Activated naive CD4-positive, alpha-beta T cell (primary cell): ENCODE measurements at regions not wholly inside any gene's neighbourhood (a gene's known extent, or its start where the extent isn't known, plus 50 kb on each side); places are given as distances from the start of the nearest gene placed in this dataset.
"Not testable (repeated sequence)": the region's sequence is repeated elsewhere in the genome, so short reads cannot be mapped to it uniquely, and the experiment has no call there.

Source experiments
- DNase-seq, 4 experiments: peaks; one replicate each; lab custom pipeline; 2025; lab: John Stamatoyannopoulos, UW

- no peak for DNase-seq
Measured at GRCh38 chr12:61574339-61574738, 685.9 kb upstream of the USP15 start.

GRCh38 chr12:61584943-61585342 is 675.3 kb upstream of the USP15 start:
- DNase-seq: no peak

GRCh38 chr12:61590864-61591263 is 669.3 kb upstream of the USP15 start:
- not testable (repeated sequence) for DNase-seq

GRCh38 chr12:61610143-61610542 is 650.1 kb upstream of the USP15 start:
- DNase-seq: no peak

- no peak for DNase-seq
Measured at GRCh38 chr12:61629702-61630101, 630.5 kb upstream of the USP15 start.

- no peak for DNase-seq
Measured at GRCh38 chr12:61646639-61647038, 613.6 kb upstream of the USP15 start.

- DNase-seq: no peak
Measured at GRCh38 chr12:61647566-61647965, 612.6 kb upstream of the USP15 start.

- no peak for DNase-seq
Measured at GRCh38 chr12:61652265-61652664, 607.9 kb upstream of the USP15 start.

- no peak for DNase-seq
Measured at GRCh38 chr12:61654698-61655097, 605.5 kb upstream of the USP15 start.

- no peak for DNase-seq
Measured at GRCh38 chr12:61655241-61655640, 605.0 kb upstream of the USP15 start.

GRCh38 chr12:61667676-61668075 is 592.5 kb upstream of the USP15 start:
- no peak for DNase-seq

GRCh38 chr12:61676520-61676919 is 583.7 kb upstream of the USP15 start:
- DNase-seq: no peak

- DNase-seq: no peak
Measured at GRCh38 chr12:61687407-61687806, 572.8 kb upstream of the USP15 start.

GRCh38 chr12:61694214-61694613 is 566.0 kb upstream of the USP15 start:
- no peak for DNase-seq

GRCh38 chr12:61701471-61701870 is 558.7 kb upstream of the USP15 start:
- no peak for DNase-seq

GRCh38 chr12:61706783-61707182 is 553.4 kb upstream of the USP15 start:
- DNase-seq: no peak

- DNase-seq: no peak
Measured at GRCh38 chr12:61713121-61713520, 547.1 kb upstream of the USP15 start.

- DNase-seq: no peak
Measured at GRCh38 chr12:61717986-61718385, 542.2 kb upstream of the USP15 start.

GRCh38 chr12:61739925-61740324 is 520.3 kb upstream of the USP15 start:
- no peak for DNase-seq

- DNase-seq: no peak
Measured at GRCh38 chr12:61750604-61751003, 509.6 kb upstream of the USP15 start.

- no peak for DNase-seq
Measured at GRCh38 chr12:61754214-61754613, 506.0 kb upstream of the USP15 start.

- no peak for DNase-seq
Measured at GRCh38 chr12:61757831-61758505, 502.2 kb upstream of the USP15 start.

- no peak for DNase-seq
Measured at GRCh38 chr12:61758661-61759060, 501.5 kb upstream of the USP15 start.

GRCh38 chr12:61765926-61766325 is 494.3 kb upstream of the USP15 start:
- no peak for DNase-seq
